Pancreas (tissue), 10 donors: ENCODE measurements at regions not wholly inside any gene's neighbourhood (a gene's known extent, or its start where the extent isn't known, plus 50 kb on each side); places are given as distances from the start of the nearest gene placed in this dataset.

Experiments used
- ATAC-seq, 4 donors: fragments of 200-7000 bp; cut with Tn5 transposase; one replicate each; pipeline versions ENCODE4 v1.8.0 to v1.9.1; 2020; ENCODE audit warnings: mild to moderate bottlenecking in 4 of 4, moderate library complexity in 4 of 4
- DNase-seq, 6 donors: peaks; one replicate each; pipeline ENCODE4 v3.0.0-alpha.2; 2020
- FAIRE-seq: peaks from 2 replicates; lab custom pipeline; 2012; peaks lifted over from hg19 to GRCh38; lab: Jason Lieb, UNC
- H3K27ac ChIP-seq, 4 donors: fragments of 200-600 bp; sonication (generic); 1 replicate in 3 of 4; 2 replicates in 1 of 4; pipeline versions ENCODE4 v1.5.0 to v1.8.0; 2020
- H3K27me3 ChIP-seq, 4 donors: fragments of 200-600 bp; one replicate each; pipeline ENCODE4 v1.8.0; 2021
- H3K36me3 ChIP-seq, 3 donors: fragments of 200-600 bp; sonication (generic) in 1 of 3; one replicate each; pipeline versions ENCODE4 v1.5.0 to v1.8.0; 2020 to 2021
- H3K4me1 ChIP-seq, 3 donors: fragments of 200-600 bp; one replicate each; pipeline ENCODE4 v1.8.0; 2021
- H3K4me3 ChIP-seq, 4 donors: fragments of 200-600 bp; sonication (generic) in 2 of 4; one replicate each; pipeline versions ENCODE4 v1.5.0 to v1.8.0; 2020 to 2021
- H3K9me3 ChIP-seq, 4 donors: fragments of 200-600 bp; one replicate each; pipeline ENCODE4 v1.8.0; 2021
- WGBS, 2 donors: extraction: QIAGEN DNeasy Blood & Tissue Kit; methylation state at CpG; one replicate each; pipeline ENCODE4 v1.1.7; 2013; 5-methylcytosine and 5-hydroxymethylcytosine counted together
- intact Hi-C, 3 donors: fragments of 100-400 bp; cut with DNase I; formaldehyde crosslinking; loops; one replicate each; pipeline versions ENCODE4 v1.11.1 to v1.14.2; 2022
- TF ChIP-seq, protein P1 (sequence below), 4 donors: fragments of 200-600 bp; sonication (generic) in 3 of 4; IDR thresholded peaks; one replicate each; pipeline versions ENCODE4 v1.5.0 to v1.8.0; 2021; ENCODE audit warnings: antibody characterized with exemption in 4 of 4
- donor health status: healthy with polysubstance abuse.
- donor health status: DM: no; HTN: no; CAD: no; lungs with moderate emphysema.
- donor health status: DM: no; HTN: no; CAD: no.
- donor health status: control.
- donor health status: control.
- donor health status: Bipolar disorder and iron deficiency.
- donor health status: DM: yes; HTN: yes; CAD: no.
- donor health status: DM: no; HTN: no; CAD: no.
- donor health status: DM: no; HTN: no; CAD: no.
- donor health status: DM: yes; HTN: yes; CAD: no.

- Histone ChIP-seq H3K4me3 (no peak overlapping the region), H3K4me1 (no peaks in the 10 kb centered on the region), H3K27ac (no peak overlapping the region), H3K27me3 (no peaks in the 10 kb centered on the region), H3K36me3 (no peaks in the 10 kb centered on the region), H3K9me3 (no peaks in the 10 kb centered on the region)
- FAIRE-seq, result no peak
- ATAC-seq, result no peak
- intact Hi-C loops, result no loop called here
- DNase-seq, result no peak
- WGBS, 2 donors, result 77 to 88% methylated on average over 6 of the region's 6 CpGs
- TF ChIP-seq, protein P1, sequence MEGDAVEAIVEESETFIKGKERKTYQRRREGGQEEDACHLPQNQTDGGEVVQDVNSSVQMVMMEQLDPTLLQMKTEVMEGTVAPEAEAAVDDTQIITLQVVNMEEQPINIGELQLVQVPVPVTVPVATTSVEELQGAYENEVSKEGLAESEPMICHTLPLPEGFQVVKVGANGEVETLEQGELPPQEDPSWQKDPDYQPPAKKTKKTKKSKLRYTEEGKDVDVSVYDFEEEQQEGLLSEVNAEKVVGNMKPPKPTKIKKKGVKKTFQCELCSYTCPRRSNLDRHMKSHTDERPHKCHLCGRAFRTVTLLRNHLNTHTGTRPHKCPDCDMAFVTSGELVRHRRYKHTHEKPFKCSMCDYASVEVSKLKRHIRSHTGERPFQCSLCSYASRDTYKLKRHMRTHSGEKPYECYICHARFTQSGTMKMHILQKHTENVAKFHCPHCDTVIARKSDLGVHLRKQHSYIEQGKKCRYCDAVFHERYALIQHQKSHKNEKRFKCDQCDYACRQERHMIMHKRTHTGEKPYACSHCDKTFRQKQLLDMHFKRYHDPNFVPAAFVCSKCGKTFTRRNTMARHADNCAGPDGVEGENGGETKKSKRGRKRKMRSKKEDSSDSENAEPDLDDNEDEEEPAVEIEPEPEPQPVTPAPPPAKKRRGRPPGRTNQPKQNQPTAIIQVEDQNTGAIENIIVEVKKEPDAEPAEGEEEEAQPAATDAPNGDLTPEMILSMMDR (IDR thresholded peaks at IDR 0.05), result no peak
Observed at GRCh38 chr4:159041054-159042034, 61.5 kb upstream of the RAPGEF2 start.

GRCh38 chr4:159042097-159042605, 60.7 kb upstream of the RAPGEF2 start:
- WGBS, 2 donors, result 30 to 42% methylated on average over 5 of the region's 5 CpGs
- Histone ChIP-seq H3K4me1 (no peaks in the 10 kb centered on the region), H3K27ac (no peak overlapping the region), H3K9me3 (no peaks in the 10 kb centered on the region), H3K36me3 (no peaks in the 10 kb centered on the region), H3K4me3 (no peak overlapping the region), H3K27me3 (no peaks in the 10 kb centered on the region)
- ATAC-seq (no peak), DNase-seq (no peak), FAIRE-seq (no peak)
- intact Hi-C loops, result no loop called here
- TF ChIP-seq, protein P1 (IDR thresholded peaks at IDR 0.05), result no peak

GRCh38 chr4:159042868-159043267, 60.0 kb upstream of the RAPGEF2 start:
- TF ChIP-seq, protein P1 (IDR thresholded peaks at IDR 0.05), result no peak
- Histone ChIP-seq H3K4me1 (no peaks in the 10 kb centered on the region), H3K4me3 (no peak overlapping the region), H3K9me3 (no peaks in the 10 kb centered on the region), H3K27me3 (no peaks in the 10 kb centered on the region), H3K36me3 (no peaks in the 10 kb centered on the region), H3K27ac (no peak overlapping the region)
- DNase-seq (no peak), ATAC-seq (no peak), FAIRE-seq (no peak)
- intact Hi-C loops, result no loop called here
- WGBS, 2 donors, result 81 to 95% methylated on average over 4 of the region's 4 CpGs

DNA sequence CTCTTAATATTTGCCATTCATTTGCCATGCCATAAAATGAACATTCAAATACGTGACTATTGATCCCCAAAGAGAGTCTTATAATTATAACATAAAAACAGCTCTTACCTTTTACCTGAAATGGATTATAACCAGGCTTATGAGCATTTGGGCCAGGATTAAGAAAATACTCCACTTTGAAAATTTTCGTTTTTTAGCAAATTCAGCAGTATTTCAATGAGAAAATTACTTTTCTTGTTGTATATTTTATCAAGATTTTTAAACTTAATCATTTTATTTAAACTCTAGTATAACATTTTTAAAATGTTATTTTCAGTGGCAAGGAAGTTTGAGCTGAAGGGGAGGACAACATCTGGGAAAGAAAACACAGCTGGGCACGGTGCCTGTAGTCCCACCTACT, 59.0 kb upstream of the RAPGEF2 start:
- Histone ChIP-seq H3K36me3 (no peaks in the 10 kb centered on the region), H3K4me3 (no peak overlapping the region), H3K9me3 (no peaks in the 10 kb centered on the region), H3K27ac (no peak overlapping the region), H3K4me1 (no peaks in the 10 kb centered on the region), H3K27me3 (no peaks in the 10 kb centered on the region)
- FAIRE-seq, result no peak
- intact Hi-C loops, result no loop called here
- no peak for ATAC-seq
- TF ChIP-seq, protein P1 (IDR thresholded peaks at IDR 0.05), result no peak
- WGBS, 2 donors, result 74 to 83% methylated on average over 3 of the region's 3 CpGs
- DNase-seq, result no peak

- Histone ChIP-seq H3K27ac (no peak overlapping the region), H3K4me1 (no peaks in the 10 kb centered on the region), H3K36me3 (no peaks in the 10 kb centered on the region), H3K27me3 (no peaks in the 10 kb centered on the region), H3K4me3 (no peak overlapping the region), H3K9me3 (no peaks in the 10 kb centered on the region)
- FAIRE-seq (no peak), ATAC-seq (no peak), DNase-seq (no peak)
- intact Hi-C loops, result no loop called here
- TF ChIP-seq, protein P1 (IDR thresholded peaks at IDR 0.05), result no peak
Observed at GRCh38 chr4:159045321-159045720, 57.6 kb upstream of the RAPGEF2 start.
